Fibroblast of skin of scalp (primary cell): ENCODE measurements at regions not wholly inside any gene's neighbourhood (a gene's known extent, or its start where the extent isn't known, plus 50 kb on each side); places are given as distances from the start of the nearest gene placed in this dataset.
"Not testable (repeated sequence)": the region's sequence is repeated elsewhere in the genome, so short reads cannot be mapped to it uniquely, and the experiment has no call there.

Experiments
- DNase-seq: peaks from one replicate; pipeline ENCODE4 v3.0.0-alpha.2; 2013

GRCh38 chr6:4450237-4450636, 314.9 kb upstream of the ECI2 start:
- DNase-seq: no peak

DNA sequence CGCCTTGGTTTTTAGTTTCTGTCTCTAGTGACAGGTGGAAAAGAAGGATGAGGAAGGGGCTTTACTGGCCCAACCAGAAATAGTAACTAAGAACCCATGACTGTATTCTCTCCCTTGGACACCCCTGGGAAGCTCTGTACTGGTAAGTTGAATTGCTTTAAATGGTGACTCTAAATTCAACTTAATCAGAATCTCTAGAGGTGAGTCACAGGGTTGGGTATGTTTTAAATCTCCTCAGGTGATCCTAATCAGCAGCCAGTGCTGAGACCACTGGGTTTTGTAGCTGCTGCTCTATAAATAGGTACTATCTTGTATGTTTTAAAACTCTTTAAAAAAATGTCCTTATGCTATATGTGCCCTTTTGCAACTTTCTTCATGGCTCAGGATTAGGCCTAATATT, 314.0 kb upstream of the ECI2 start:
- DNase-seq: no peak

DNA sequence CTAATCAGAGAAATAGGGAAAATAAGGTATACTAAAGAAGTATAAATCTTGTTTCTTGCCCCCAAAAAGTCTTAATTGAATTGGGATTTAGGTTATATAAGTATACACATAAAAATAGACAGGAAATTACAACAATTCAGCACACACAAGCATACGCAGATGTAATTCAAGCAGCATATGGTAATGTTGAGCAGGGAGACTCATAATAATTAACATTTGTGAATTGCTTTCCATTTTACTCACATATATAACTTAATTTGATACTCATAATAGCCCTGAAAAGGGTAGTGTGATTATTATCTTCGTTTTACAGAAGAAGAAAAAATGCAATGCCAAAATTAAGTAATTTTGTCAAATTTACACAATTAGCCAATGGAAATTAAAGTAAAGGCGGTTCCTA, 313.5 kb upstream of the ECI2 start:
- no peak for DNase-seq

DNA sequence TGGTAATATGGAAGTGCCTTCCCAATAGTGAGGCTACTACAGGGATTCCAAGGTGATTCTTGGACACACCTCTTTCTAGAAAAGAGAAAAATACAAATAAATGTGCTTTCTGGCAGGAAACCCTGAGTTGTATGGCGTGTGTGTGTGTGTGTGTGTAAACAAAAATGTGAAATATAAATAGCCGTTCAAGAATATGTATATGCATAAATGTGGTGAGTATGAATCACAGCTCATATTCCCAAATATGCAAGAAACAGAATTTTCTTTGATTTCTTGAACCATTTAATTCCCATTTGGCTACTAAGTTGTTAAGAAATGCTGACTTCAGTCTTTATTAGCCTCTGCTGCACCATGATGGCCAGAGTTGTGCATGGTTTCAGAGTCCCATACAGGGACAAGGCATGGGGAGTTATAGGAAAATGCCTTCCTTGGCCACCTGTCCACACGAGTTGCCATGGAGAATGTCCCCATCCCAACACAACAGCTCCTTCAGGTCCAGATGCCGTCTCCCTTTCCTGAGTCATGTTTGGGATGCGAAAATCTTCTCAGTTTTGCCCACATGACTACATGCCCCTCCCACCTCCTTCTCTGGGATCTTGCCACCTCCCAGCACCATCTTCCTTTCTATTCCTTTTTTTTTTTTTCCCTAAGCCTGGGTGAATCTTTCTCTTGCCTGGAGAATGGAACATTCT, 312.4 kb upstream of the ECI2 start:
- DNase-seq: no peak

GRCh38 chr6:4446982-4447381, 311.6 kb upstream of the ECI2 start:
- peak; percentile 44 for DNase-seq

DNA sequence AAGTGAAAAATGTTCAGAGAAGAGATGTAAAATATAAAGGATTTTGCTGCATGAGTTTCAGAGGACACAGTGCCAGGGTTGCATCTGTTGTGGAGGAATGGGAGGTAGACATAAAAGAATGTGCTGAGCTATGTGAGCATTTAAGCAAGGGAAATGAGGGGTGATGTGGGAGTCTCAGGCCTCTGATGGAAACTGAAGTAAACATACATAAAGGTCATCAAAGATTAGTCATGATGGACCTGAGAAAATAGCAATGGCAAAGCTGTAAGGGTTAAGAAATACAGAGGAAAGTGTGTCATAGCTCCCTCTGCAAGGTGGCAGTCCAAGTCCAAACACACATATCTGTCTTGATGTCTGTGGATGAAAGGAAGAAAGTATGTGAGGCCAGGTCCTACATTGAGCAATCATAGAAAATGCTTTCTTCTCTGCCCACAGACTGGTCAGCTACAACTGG, 306.6 kb upstream of the ECI2 start:
- DNase-seq: no peak

- DNase-seq: no peak
Observed at GRCh38 chr6:4439159-4439558, 303.8 kb upstream of the ECI2 start.

GRCh38 chr6:4437342-4437741, 302.0 kb upstream of the ECI2 start:
- no peak for DNase-seq

DNA sequence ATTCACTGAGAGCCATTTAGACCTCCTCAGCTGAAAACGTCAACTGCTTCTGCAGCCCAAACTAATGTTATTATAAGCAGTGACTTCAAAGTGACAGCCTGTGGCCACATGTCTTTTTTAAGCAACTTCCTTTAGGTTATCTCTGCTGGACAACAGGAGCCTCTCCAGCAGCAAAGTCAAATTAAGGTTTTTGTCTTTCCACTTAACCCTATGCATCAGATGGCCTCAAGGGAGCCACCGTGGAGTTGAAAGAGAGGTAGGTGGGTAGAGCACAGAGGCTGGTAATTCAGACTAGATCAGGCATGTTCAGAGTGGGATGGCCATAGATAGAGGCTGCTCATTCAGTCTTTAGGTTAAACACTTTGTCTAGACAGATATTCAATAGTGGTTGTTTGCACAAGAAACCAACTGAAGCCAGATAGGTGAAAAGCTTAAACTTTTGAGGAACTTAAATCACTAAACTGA, 300.6 kb upstream of the ECI2 start:
- DNase-seq: no peak

DNA sequence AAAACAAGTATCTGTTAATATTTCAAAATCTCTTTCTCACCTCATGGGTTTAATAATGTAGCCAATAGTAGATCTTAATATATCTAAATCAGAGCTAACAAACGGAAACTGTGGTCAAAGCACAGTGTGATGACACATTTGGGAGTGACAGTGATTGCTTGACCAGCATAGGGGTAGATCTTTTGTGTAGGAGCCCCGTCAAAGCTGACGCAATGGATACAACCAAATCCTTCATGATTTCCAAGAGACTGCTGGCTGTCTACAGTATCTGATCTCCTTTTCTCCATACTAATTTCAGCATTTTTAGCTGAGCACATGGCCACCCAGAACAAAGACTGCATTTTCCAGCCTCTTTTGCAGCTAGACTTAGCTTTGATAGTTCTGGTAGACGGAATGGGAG, 299.3 kb upstream of the ECI2 start:
- DNase-seq: no peak

DNA sequence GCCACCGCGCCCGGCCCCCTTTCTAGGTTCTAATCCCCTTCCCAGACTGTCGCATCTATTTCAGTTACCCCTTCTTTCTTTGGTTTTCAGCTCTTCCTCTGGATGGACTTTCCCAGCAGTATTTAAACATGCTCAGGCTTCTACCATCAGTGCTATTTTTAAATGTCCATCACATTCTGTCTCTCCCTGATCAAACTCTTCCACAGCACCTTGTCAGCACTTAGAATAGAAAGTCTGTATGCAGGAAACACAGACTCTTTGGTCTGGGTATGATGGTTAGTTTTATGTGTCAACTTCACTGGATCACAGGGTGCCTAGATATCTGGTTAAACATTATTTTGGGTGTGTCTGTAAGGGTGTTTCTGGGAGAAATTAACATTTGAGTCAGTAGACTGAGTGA, 297.8 kb upstream of the ECI2 start:
- no peak for DNase-seq

- DNase-seq: no peak
Observed at GRCh38 chr6:4426968-4427367, 291.6 kb upstream of the ECI2 start.

- no peak for DNase-seq
Observed at GRCh38 chr6:4421837-4422236, 286.5 kb upstream of the ECI2 start.

DNA sequence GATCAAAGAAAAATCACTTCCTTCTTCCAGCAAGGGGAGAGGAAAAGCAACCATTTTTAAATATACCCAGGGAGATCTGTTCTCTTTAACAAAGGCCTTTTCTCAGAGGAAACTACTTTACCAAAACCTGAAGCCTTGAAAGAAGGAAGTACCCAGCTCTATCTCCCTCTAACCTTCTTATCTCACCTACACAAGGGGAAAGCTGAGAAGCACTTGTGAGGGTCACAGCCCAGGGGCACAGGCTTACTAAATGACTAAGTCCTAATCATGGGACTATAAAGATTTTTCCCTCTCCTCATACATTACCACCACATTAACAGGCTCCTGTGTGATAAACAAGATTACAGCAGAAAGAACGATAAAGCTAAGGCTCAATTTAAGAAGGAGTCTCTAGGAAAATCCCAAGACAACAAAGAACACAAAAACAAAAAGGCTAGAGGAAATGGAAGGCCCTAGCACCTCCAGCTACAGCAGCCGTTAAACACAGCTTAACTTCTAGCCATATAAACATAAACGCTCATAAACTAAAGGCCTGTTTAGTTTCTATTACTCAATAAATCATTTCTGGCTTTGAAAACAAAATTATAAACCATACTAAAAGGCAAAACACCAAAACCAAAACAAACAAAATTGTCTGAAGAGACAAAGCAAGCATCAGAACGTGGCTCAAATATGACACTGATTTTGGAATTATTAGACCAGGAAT, 284.9 kb upstream of the ECI2 start:
- DNase-seq: no peak

DNA sequence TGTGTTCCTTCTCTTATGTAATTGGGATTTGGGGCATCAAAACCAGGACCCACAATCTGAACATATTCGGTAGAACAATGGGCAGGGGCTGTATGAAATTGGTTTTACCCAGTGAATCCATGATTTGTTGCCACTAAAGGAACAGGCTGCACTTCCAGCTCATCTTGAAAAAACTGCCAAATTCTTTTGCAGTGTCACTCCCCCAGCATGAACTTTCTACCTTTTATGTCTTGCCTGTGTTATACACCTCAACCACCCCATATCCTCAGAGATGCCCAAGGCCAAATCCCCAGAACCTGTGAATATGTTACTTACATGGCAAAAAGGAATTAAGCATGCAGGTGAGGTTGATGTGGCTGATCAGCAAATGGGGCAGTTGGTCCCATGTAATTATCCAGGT, 280.2 kb upstream of the ECI2 start:
- no peak for DNase-seq

GRCh38 chr6:4414078-4414477, 278.7 kb upstream of the ECI2 start:
- DNase-seq: not testable (repeated sequence)

- peak; percentile 61 for DNase-seq
Observed at GRCh38 chr6:4413073-4413472, 277.7 kb upstream of the ECI2 start.

- no peak for DNase-seq
Observed at GRCh38 chr6:4412488-4412887, 277.1 kb upstream of the ECI2 start.

- no peak for DNase-seq
Observed at GRCh38 chr6:4412077-4412476, 276.7 kb upstream of the ECI2 start.

DNA sequence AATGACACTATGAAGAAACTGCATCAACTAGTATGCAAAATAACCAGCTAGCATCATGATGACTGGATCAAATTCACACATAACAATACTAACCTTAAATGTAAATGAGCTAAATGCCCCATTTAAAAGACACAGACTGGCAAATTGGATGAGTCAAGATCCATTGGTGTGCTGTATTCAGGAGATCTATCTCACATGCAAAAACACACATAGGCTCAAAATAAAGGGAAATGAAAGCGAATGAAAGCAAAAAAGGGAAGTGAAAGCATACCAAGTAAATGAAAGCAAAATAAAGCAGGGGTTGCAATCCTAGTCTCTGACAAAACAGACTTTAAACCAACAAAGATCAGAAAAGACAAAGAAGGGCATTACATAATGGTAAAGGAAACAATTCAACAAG, 272.3 kb upstream of the ECI2 start:
- DNase-seq: not testable (repeated sequence)

- DNase-seq: no peak
Observed at GRCh38 chr6:4405621-4406212, 270.3 kb upstream of the ECI2 start.

DNA sequence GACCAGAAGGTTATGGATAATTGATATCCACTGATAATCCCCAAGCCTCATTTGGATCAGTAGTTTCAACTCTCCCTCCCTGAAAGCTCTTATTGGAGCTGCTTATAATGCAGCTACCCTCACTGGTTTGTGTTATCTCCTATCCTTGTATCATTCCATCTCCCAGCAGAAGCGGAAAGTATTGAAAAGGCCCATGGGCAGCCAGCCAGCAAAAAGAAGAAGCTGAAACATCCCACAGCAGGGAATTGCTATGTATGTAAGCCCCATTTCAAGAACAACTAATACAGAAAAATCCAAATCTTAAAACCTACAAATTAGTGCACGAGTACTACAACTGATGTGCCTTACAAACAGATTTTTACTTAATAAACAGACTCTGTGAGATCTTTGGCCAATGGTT, 269.0 kb upstream of the ECI2 start:
- DNase-seq: peak; percentile 55

GRCh38 chr6:4403828-4404227, 268.5 kb upstream of the ECI2 start:
- DNase-seq: no peak
